ENCODE measurements at regions not wholly inside any gene's neighbourhood (a gene's known extent, or its start where the extent isn't known, plus 50 kb on each side); places are given as distances from the start of the nearest gene placed in this dataset.

DNA sequence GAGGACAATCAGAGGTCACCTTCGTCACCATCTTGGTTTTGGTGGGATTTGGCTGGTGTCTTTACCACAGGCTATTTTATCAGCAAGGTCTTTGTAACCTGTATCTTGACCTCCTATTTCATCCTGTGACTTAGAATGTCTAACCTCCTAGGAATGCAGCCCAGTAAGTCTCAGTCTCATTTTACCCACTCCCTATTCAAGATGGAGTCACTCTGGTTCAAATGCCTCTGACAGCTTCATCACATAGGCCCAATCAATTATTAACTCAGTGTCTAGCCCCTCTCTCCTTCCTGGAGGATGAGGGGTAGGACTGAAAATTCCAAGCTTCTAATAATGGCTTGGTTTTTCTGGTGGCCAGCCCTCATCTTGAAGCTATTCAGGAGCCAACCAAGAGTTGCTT is 111.4 kb upstream of the NAP1L1 start:
- TF ChIP-seq, protein P1, sequence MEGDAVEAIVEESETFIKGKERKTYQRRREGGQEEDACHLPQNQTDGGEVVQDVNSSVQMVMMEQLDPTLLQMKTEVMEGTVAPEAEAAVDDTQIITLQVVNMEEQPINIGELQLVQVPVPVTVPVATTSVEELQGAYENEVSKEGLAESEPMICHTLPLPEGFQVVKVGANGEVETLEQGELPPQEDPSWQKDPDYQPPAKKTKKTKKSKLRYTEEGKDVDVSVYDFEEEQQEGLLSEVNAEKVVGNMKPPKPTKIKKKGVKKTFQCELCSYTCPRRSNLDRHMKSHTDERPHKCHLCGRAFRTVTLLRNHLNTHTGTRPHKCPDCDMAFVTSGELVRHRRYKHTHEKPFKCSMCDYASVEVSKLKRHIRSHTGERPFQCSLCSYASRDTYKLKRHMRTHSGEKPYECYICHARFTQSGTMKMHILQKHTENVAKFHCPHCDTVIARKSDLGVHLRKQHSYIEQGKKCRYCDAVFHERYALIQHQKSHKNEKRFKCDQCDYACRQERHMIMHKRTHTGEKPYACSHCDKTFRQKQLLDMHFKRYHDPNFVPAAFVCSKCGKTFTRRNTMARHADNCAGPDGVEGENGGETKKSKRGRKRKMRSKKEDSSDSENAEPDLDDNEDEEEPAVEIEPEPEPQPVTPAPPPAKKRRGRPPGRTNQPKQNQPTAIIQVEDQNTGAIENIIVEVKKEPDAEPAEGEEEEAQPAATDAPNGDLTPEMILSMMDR (IDR thresholded peaks at IDR 0.05): no peak
- no peak for TF ChIP-seq POLR2A (IDR thresholded peaks at IDR 0.05)

Data from thyroid gland (tissue), 4 donors.